ENCODE measurements at regions not wholly inside any gene's neighbourhood (a gene's known extent, or its start where the extent isn't known, plus 50 kb on each side); places are given as distances from the start of the nearest gene placed in this dataset.

DNA sequence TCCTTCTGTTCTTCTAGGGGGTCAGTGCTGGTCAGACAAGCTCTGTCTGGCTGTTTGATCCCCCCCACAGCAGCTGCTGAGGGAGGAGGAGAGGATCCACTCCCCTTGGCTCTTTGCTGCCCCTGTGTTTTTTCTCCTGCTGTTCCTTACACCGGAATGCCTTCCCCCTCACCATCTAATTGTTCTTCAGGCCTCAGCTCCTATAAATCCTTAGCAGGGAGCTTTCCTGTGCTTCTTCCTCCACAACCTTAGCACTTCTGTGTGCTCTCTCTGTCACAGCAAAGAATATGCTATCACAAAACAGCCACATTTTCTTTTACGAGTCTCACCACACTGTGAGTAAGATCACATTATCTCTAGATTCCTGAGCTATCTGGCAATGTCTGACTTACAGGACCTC lies 196.6 kb downstream of the OTOR start:
- no peaks in the 10 kb centered on the region for H3K4me1 Mint-ChIP-seq (ENCODE audit: low read depth)
- H3K27me3 Mint-ChIP-seq = no peaks in the 10 kb centered on the region
- intact Hi-C loops (cut with micrococcal nuclease) = no loop called here
- no peak overlapping the region for H3K27ac Mint-ChIP-seq
- no peak overlapping the region for H3K4me3 Mint-ChIP-seq
- H3K9me3 Mint-ChIP-seq = peaks cover 25% of the 10 kb centered on the region
- no peaks in the 10 kb centered on the region for H3K36me3 Mint-ChIP-seq (ENCODE audit: low read depth)

DNA sequence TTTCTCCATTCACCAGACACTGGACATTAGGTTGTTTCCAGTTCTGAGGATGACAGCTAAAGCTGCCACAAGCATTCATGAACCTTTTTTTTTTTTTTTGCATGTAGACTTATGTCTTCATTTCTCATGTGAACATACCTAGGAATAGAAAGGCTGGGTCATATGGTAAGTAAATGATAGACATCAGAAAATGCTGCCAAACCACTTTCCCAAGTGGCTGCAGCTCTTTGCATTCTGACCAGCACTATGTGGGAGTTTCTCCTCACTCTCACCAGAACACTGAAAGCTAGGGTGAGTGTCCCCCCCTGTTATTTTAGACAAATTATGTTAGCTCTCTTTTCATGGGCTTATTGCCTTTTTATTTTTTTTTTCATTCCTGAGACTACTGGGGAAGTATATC lies 197.5 kb downstream of the OTOR start:
- intact Hi-C loops (cut with micrococcal nuclease) = no loop called here
- no peak overlapping the region for H3K4me3 Mint-ChIP-seq
- peaks cover 34% of the 10 kb centered on the region for H3K9me3 Mint-ChIP-seq
- no peaks in the 10 kb centered on the region for H3K4me1 Mint-ChIP-seq (ENCODE audit: low read depth)
- H3K36me3 Mint-ChIP-seq (ENCODE audit: low read depth) = no peaks in the 10 kb centered on the region
- no peak overlapping the region for H3K27ac Mint-ChIP-seq
- no peaks in the 10 kb centered on the region for H3K27me3 Mint-ChIP-seq

GRCh38 chr20:16946097-16946496 lies 197.9 kb downstream of the OTOR start:
- intact Hi-C loops (cut with micrococcal nuclease) = no loop called here
- Mint-ChIP-seq H3K4me1 (ENCODE audit: low read depth) (no peaks in the 10 kb centered on the region), H3K27me3 (no peaks in the 10 kb centered on the region)

DNA sequence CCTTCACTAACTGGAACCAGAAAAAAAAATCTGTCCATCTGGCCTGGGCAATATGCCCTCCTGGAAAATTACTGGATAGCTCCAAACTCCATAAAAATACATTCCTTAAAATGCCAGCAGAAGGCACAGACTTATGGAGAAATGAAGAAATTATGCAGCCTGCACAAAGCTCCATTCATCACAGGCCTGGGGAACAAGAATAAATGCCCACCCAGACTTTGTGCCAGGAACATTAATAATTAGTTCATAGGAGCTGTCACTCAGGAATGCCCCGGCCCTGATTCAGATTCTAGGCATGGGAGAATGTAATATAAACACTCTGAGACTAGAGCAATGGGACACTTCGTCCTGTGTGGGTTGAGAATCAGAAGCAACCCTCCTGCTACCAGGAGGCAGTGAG lies 199.3 kb downstream of the OTOR start:
- Mint-ChIP-seq H3K27ac (no peak overlapping the region), H3K4me1 (ENCODE audit: low read depth) (no peaks in the 10 kb centered on the region), H3K36me3 (ENCODE audit: low read depth) (no peaks in the 10 kb centered on the region), H3K9me3 (peaks cover 35% of the 10 kb centered on the region), H3K4me3 (no peak overlapping the region), H3K27me3 (no peaks in the 10 kb centered on the region)
- intact Hi-C loops (cut with micrococcal nuclease) = no loop called here

More at GRCh38 chr20:16946097-16946496, 197.9 kb downstream of the OTOR start:
- H3K36me3 Mint-ChIP-seq (ENCODE audit: low read depth) = no peaks in the 10 kb centered on the region
- no peak overlapping the region for H3K4me3 Mint-ChIP-seq
- peaks cover 35% of the 10 kb centered on the region for H3K9me3 Mint-ChIP-seq
- no peak overlapping the region for H3K27ac Mint-ChIP-seq

DNA sequence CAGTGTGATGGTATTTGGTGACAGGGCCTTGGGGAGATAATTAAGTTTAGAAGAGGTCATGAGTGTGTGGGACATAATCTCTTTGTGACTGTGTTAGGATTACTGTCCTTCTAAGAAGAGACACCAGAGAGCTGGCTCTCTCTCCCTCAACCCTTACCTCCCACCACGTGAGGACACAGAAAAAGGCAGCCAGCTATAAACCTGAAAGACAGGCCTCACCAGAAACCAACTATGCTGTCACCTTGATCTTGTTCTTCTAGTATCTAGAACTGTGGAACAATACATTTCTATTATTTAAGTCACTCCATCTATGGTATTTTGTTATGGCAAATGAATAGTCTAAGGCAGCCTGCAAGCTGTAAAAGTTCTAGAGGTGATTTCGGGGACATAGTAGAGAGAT lies 203.7 kb downstream of the OTOR start:
- Mint-ChIP-seq H3K27me3 (no peaks in the 10 kb centered on the region), H3K9me3 (peaks cover 26% of the 10 kb centered on the region), H3K4me1 (ENCODE audit: low read depth) (no peaks in the 10 kb centered on the region), H3K27ac (no peak overlapping the region), H3K36me3 (ENCODE audit: low read depth) (no peaks in the 10 kb centered on the region), H3K4me3 (no peak overlapping the region)
- intact Hi-C loops (cut with micrococcal nuclease) = no loop called here

DNA sequence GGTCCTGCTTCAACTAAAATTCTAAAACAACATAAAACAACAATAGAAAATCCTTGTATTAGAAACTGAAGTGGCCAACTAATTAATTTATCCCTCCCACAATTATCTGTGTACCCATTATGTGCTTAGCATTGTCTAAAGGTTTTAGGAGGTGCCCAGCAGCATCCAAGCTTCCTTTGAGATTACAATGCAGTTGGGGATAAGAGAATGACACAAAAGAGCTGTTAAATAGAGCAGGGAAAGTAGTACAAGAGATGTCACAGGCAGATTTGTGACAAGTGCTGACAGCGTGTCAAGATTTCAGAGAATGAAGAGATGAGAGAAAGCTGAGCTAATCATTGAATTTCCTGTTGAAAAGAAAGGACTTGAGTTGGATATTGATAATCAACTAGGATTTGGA lies 204.8 kb downstream of the OTOR start:
- H3K4me3 Mint-ChIP-seq = no peak overlapping the region
- H3K4me1 Mint-ChIP-seq (ENCODE audit: low read depth) = no peaks in the 10 kb centered on the region
- no peaks in the 10 kb centered on the region for H3K36me3 Mint-ChIP-seq (ENCODE audit: low read depth)
- intact Hi-C loops (cut with micrococcal nuclease) = no loop called here
- no peak overlapping the region for H3K27ac Mint-ChIP-seq
- peaks cover 28% of the 10 kb centered on the region for H3K9me3 Mint-ChIP-seq
- no peaks in the 10 kb centered on the region for H3K27me3 Mint-ChIP-seq

- Mint-ChIP-seq H3K4me3 (no peak overlapping the region), H3K27me3 (no peaks in the 10 kb centered on the region), H3K36me3 (ENCODE audit: low read depth) (no peaks in the 10 kb centered on the region), H3K9me3 (peaks cover 23% of the 10 kb centered on the region), H3K4me1 (ENCODE audit: low read depth) (no peaks in the 10 kb centered on the region), H3K27ac (no peak overlapping the region)
- intact Hi-C loops (cut with micrococcal nuclease) = no loop called here
These were observed 205.7 kb downstream of the OTOR start for GRCh38 chr20:16953858-16954257.

DNA sequence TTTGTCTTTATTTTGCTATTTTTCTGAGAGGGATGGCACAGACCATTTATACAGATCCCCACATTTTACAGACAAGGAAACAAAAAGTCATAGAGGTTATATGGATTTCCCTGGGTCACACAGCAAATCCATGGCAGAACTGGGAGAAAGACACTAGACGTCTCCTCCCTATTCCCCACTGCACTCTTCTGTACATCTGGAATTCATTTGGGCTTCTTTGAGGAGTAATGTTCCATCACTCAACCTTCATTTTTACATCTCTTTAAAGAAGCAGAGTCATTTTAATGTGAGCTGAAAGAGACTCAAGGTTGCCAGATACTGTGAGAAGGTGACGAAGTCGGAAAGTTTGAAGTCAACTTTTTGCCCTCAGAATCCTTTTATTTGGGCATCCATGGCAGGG lies 207.3 kb downstream of the OTOR start:
- no peaks in the 10 kb centered on the region for H3K36me3 Mint-ChIP-seq (ENCODE audit: low read depth)
- intact Hi-C loops (cut with micrococcal nuclease) = no loop called here
- H3K4me1 Mint-ChIP-seq (ENCODE audit: low read depth) = no peaks in the 10 kb centered on the region
- no peak overlapping the region for H3K4me3 Mint-ChIP-seq
- no peaks in the 10 kb centered on the region for H3K27me3 Mint-ChIP-seq
- H3K9me3 Mint-ChIP-seq = peaks cover 25% of the 10 kb centered on the region
- no peak overlapping the region for H3K27ac Mint-ChIP-seq

GRCh38 chr20:16955971-16956370 lies 207.8 kb downstream of the OTOR start:
- H3K4me1 Mint-ChIP-seq (ENCODE audit: low read depth) = no peaks in the 10 kb centered on the region
- peaks cover 28% of the 10 kb centered on the region for H3K9me3 Mint-ChIP-seq
- intact Hi-C loops (cut with micrococcal nuclease) = no loop called here
- H3K27me3 Mint-ChIP-seq = no peaks in the 10 kb centered on the region
- no peak overlapping the region for H3K27ac Mint-ChIP-seq
- H3K4me3 Mint-ChIP-seq = no peak overlapping the region
- H3K36me3 Mint-ChIP-seq (ENCODE audit: low read depth) = no peaks in the 10 kb centered on the region

DNA sequence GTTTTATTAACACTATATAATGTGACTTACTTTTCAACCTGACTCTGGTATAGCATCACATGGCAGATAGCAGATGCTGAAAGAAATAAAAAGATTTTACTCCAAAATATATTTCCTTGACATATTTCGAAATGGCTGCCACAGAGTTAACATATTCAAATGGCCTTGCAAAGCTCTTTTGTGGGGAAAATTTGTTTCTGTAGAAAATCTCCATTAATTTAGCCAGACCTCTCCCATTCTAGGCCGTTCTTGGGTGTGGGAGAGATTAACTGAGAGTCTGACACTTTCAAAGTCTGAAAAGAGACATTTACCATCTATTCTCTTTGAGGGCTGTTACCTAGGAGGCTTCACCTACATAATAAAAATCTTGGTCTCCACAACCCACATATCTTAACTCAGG lies 217.2 kb downstream of the OTOR start:
- intact Hi-C loops (cut with micrococcal nuclease) = no loop called here
- Mint-ChIP-seq H3K4me1 (ENCODE audit: low read depth) (no peaks in the 10 kb centered on the region), H3K27me3 (no peaks in the 10 kb centered on the region), H3K4me3 (no peak overlapping the region), H3K27ac (no peak overlapping the region), H3K9me3 (peaks cover 31% of the 10 kb centered on the region), H3K36me3 (ENCODE audit: low read depth) (no peaks in the 10 kb centered on the region)

DNA sequence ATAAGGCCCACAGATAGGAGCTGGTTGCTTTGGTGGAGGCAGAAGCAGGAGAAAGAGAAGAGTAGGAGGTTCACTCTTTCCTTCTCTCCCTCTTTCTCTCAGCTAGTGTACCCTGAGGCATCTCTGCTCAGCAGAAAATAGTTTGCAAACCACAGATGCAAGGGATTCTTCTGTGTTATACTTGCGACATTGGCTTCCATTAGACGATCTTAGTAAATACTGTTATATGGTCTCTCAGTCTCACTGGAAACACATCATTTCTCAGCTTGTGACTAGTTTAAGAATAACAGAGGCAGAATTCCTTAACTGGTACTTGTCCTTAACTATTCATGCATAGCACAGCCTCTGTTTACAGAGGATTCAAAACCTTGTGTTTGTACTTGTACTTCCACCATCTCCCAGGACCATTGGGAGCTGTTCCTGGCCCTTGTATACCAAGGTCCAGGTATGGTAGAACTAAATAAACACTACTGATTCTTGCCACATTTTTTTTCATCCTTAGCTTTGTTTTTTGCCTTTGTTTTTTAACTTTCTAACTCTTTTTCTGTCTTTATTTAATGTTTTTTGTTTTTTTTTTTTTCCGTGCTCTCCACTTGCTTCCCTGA lies 218.2 kb downstream of the OTOR start:
- Mint-ChIP-seq H3K27ac (no peak overlapping the region), H3K9me3 (peaks cover 21% of the 10 kb centered on the region), H3K36me3 (ENCODE audit: low read depth) (no peaks in the 10 kb centered on the region), H3K4me1 (ENCODE audit: low read depth) (no peaks in the 10 kb centered on the region), H3K27me3 (no peaks in the 10 kb centered on the region), H3K4me3 (no peak overlapping the region)
- intact Hi-C loops (cut with micrococcal nuclease) = no loop called here

- H3K4me1 Mint-ChIP-seq (ENCODE audit: low read depth) = no peaks in the 10 kb centered on the region
- H3K27ac Mint-ChIP-seq = no peak overlapping the region
- intact Hi-C loops (cut with micrococcal nuclease) = no loop called here
These were observed 219.9 kb downstream of the OTOR start for GRCh38 chr20:16968099-16968498.

DNA sequence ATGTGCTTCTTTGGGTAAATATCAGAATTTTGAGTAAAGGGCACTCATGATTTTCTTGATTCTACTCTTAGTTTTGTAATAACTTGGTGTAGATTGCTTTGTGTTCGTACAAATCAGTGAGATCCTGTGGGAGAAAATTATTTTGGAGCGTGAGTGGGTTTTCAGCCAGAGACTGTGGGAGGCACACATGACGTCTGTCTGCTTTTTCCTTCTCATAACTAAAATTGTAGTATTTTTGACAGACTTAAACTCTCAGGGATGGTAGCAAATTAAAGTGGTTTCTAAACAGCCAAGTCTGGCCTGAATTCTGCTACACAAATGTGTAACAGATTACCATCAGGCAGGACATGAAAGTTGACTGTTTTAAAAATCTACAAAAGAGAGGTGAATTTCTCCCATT lies 222.6 kb downstream of the OTOR start:
- intact Hi-C loops (cut with micrococcal nuclease) = no loop called here

More at GRCh38 chr20:16968099-16968498, 219.9 kb downstream of the OTOR start:
- H3K4me3 Mint-ChIP-seq = no peak overlapping the region
- no peaks in the 10 kb centered on the region for H3K36me3 Mint-ChIP-seq (ENCODE audit: low read depth)
- H3K9me3 Mint-ChIP-seq = peaks cover 10% of the 10 kb centered on the region
- no peaks in the 10 kb centered on the region for H3K27me3 Mint-ChIP-seq

GRCh38 chr20:16974080-16974854 lies 226.1 kb downstream of the OTOR start:
- H3K27ac Mint-ChIP-seq = no peak overlapping the region
- H3K27me3 Mint-ChIP-seq = no peaks in the 10 kb centered on the region
- no peaks in the 10 kb centered on the region for H3K4me1 Mint-ChIP-seq (ENCODE audit: low read depth)
- peaks cover 32% of the 10 kb centered on the region for H3K9me3 Mint-ChIP-seq
- H3K36me3 Mint-ChIP-seq (ENCODE audit: low read depth) = no peaks in the 10 kb centered on the region
- H3K4me3 Mint-ChIP-seq = no peak overlapping the region
- intact Hi-C loops (cut with micrococcal nuclease) = no loop called here

More for the DNA sequence above, 222.6 kb downstream of the OTOR start:
- no peaks in the 10 kb centered on the region for H3K27me3 Mint-ChIP-seq
- H3K4me1 Mint-ChIP-seq (ENCODE audit: low read depth) = no peaks in the 10 kb centered on the region
- H3K27ac Mint-ChIP-seq = no peak overlapping the region
- peaks cover 21% of the 10 kb centered on the region for H3K9me3 Mint-ChIP-seq
- no peak overlapping the region for H3K4me3 Mint-ChIP-seq
- no peaks in the 10 kb centered on the region for H3K36me3 Mint-ChIP-seq (ENCODE audit: low read depth)

- intact Hi-C loops (cut with micrococcal nuclease) = no loop called here
- no peak overlapping the region for H3K27ac Mint-ChIP-seq
- no peaks in the 10 kb centered on the region for H3K36me3 Mint-ChIP-seq (ENCODE audit: low read depth)
- no peaks in the 10 kb centered on the region for H3K4me1 Mint-ChIP-seq (ENCODE audit: low read depth)
- no peaks in the 10 kb centered on the region for H3K27me3 Mint-ChIP-seq
- H3K9me3 Mint-ChIP-seq = peaks cover 32% of the 10 kb centered on the region
- H3K4me3 Mint-ChIP-seq = no peak overlapping the region
These were observed 226.7 kb downstream of the OTOR start for GRCh38 chr20:16974855-16975162.
